HL-60 (cell line): ENCODE measurements at regions not wholly inside any gene's neighbourhood (a gene's known extent, or its start where the extent isn't known, plus 50 kb on each side); places are given as distances from the start of the nearest gene placed in this dataset.

Experiments
- DNase-seq, 2 experiments: peaks; one replicate each; pipeline ENCODE4 v3.0.0-alpha.2; 2010 to 2020; ENCODE audit warnings: low read depth in 1 of 2, low spot score in 1 of 2
- H3K27ac ChIP-seq: fragments of 250-450 bp; sonication (Bioruptor Pico); replicated peaks from 2 replicates; pipeline ENCODE4 v1.5.1; 2020; ENCODE audit warnings: mild to moderate bottlenecking, moderate library complexity
- H3K27me3 ChIP-seq: fragments of 250-450 bp; sonication (Bioruptor Pico); 2 replicates; pipeline ENCODE4 v1.5.1; 2021; ENCODE audit warnings: mild to moderate bottlenecking, moderate library complexity; ENCODE audit not compliant: insufficient read depth, poor library complexity, severe bottlenecking
- H3K4me3 ChIP-seq: replicated peaks from 2 replicates; pipeline ENCODE4 v1.5.1; 2011; ENCODE audit warnings: mild to moderate bottlenecking, control low read depth, low read length; ENCODE audit not compliant: insufficient read depth
- CTCF ChIP-seq: IDR thresholded peaks from one replicate; pipeline ENCODE4 v1.5.1; 2011; ENCODE audit warnings: low read length, control low read depth, inconsistent platforms; ENCODE audit not compliant: insufficient read depth
- GABPA ChIP-seq: IDR thresholded peaks from 2 replicates; pipeline ENCODE4 v1.6.1; 2012; ENCODE audit warnings: low read depth
- POLR2AphosphoS5 ChIP-seq: IDR thresholded peaks from 2 replicates; pipeline ENCODE4 v1.6.1; 2012; ENCODE audit warnings: low read depth
- REST ChIP-seq: IDR thresholded peaks from 2 replicates; pipeline ENCODE4 v1.6.1; 2012; ENCODE audit warnings: low read depth; ENCODE audit not compliant: insufficient replicate concordance
- SPI1 ChIP-seq: IDR thresholded peaks from 2 replicates; pipeline ENCODE4 v1.6.1; 2012; ENCODE audit warnings: low read depth, mild to moderate bottlenecking, borderline replicate concordance

- no peak overlapping the region for H3K27ac ChIP-seq
- no peak for DNase-seq
- no peak overlapping the region for H3K4me3 ChIP-seq
- TF ChIP-seq REST (no peak), SPI1 (no peak), GABPA (no peak), POLR2AphosphoS5 (no peak), CTCF (no peak)
- H3K27me3 ChIP-seq = no peaks in the 10 kb centered on the region
Measured at GRCh38 chr3:36318621-36319200, 61.6 kb upstream of the STAC start.

- H3K27me3 ChIP-seq = no peaks in the 10 kb centered on the region
- no peak overlapping the region for H3K4me3 ChIP-seq
- no peak for DNase-seq
- H3K27ac ChIP-seq = no peak overlapping the region
- no peak for TF ChIP-seq REST
- TF ChIP-seq SPI1 = no peak
Measured at GRCh38 chr3:36319680-36320079, 60.6 kb upstream of the STAC start.
